SK-N-SH (cell line): ENCODE measurements at regions not wholly inside any gene's neighbourhood (a gene's known extent, or its start where the extent isn't known, plus 50 kb on each side); places are given as distances from the start of the nearest gene placed in this dataset.

Experiments
- CTCF ChIA-PET: fragments of 300-600, 350-600 bp; formaldehyde crosslinking; extraction: SDS; loops from one replicate; lab custom pipeline; 2021; lab: Yijun Ruan, JAX
- POLR2A ChIA-PET: fragments of 350-600 bp; sonication (Branson Sonifier 250); formaldehyde crosslinking; extraction: SDS; loops from one replicate; lab custom pipeline; 2020; ENCODE audit warnings: antibody characterized with exemption, inconsistent platforms; lab: Yijun Ruan, JAX
- DNase-seq: peaks from one replicate; pipeline ENCODE4 v3.0.0; 2012
- H2AFZ ChIP-seq: fragments of 200-600 bp; sonication (generic); 2 replicates; pipeline ENCODE4 v1.8.1; 2016; ENCODE audit warnings: antibody characterized with exemption, mild to moderate bottlenecking, low read depth
- H3F3A ChIP-seq: fragments of 200-600 bp; sonication (generic); replicated peaks from 2 replicates; pipeline ENCODE3; 2016; ENCODE audit warnings: antibody characterized with exemption, mild to moderate bottlenecking; ENCODE audit not compliant: insufficient read depth
- H3K27ac ChIP-seq, 2 experiments: fragments of 200-500 bp in 1 of 2; fragments of 200-600 bp in 1 of 2; sonication (Bioruptor generic) in 1 of 2; sonication (generic), shearing (Covaris generic) in 1 of 2; 2 replicates each; pipeline versions ENCODE4 v1.5.1 to v1.6.1; 2014 to 2016; ENCODE audit warnings: low read depth in 2 of 2, inconsistent platforms in 1 of 2, low read length in 1 of 2, mild to moderate bottlenecking in 1 of 2, mixed read lengths in 1 of 2
- H3K27me3 ChIP-seq: fragments of 200-600 bp; sonication (generic), shearing (Covaris generic); 2 replicates; pipeline ENCODE4 v1.6.1; 2016; ENCODE audit warnings: mixed run types; ENCODE audit not compliant: insufficient read depth
- H3K36me3 ChIP-seq, 2 experiments: fragments of 200-500 bp in 1 of 2; fragments of 200-600 bp in 1 of 2; sonication (Bioruptor generic) in 1 of 2; sonication (generic) in 1 of 2; replicated peaks in 1 of 2; 2 replicates each; pipeline versions ENCODE3 to v1.5.1; 2014 to 2016; ENCODE audit warnings: low read length in 1 of 2, mild to moderate bottlenecking in 1 of 2; ENCODE audit not compliant: insufficient read depth in 2 of 2, control insufficient read depth in 1 of 2
- H3K4me1 ChIP-seq, 2 experiments: fragments of 200-500 bp in 1 of 2; fragments of 200-600 bp in 1 of 2; sonication (Bioruptor generic) in 1 of 2; sonication (generic), shearing (Covaris generic) in 1 of 2; 2 replicates each; pipeline versions ENCODE4 v1.5.1 to v1.6.1; 2014 to 2016; ENCODE audit warnings: low read depth in 1 of 2, low read length in 1 of 2, mixed run types in 1 of 2; ENCODE audit not compliant: insufficient read depth in 2 of 2, control insufficient read depth in 1 of 2
- H3K4me2 ChIP-seq: fragments of 200-600 bp; sonication (generic), shearing (Covaris generic); 2 replicates; pipeline ENCODE4 v1.6.1; 2017; ENCODE audit warnings: mixed run types
- H3K4me3 ChIP-seq, 2 experiments: fragments of 200-500 bp in 1 of 2; fragments of 200-600 bp in 1 of 2; sonication (Bioruptor generic) in 1 of 2; sonication (generic), shearing (Covaris generic) in 1 of 2; 2 replicates each; pipeline versions ENCODE4 v1.5.1 to v1.8.1; 2014 to 2016; ENCODE audit warnings: low read depth in 2 of 2, inconsistent platforms in 1 of 2, low read length in 1 of 2, mild to moderate bottlenecking in 1 of 2, mixed read lengths in 1 of 2, moderate library complexity in 1 of 2
- H3K79me2 ChIP-seq: fragments of 200-600 bp; sonication (generic); 2 replicates; pipeline ENCODE4 v1.8.1; 2017; ENCODE audit warnings: mild to moderate bottlenecking; ENCODE audit not compliant: insufficient read depth
- H3K9ac ChIP-seq: fragments of 200-600 bp; sonication (generic); 2 replicates; pipeline ENCODE4 v1.6.1; 2017; ENCODE audit warnings: mixed run types
- H3K9me2 ChIP-seq: fragments of 200-600 bp; sonication (generic); 2 replicates; pipeline ENCODE4 v1.6.1; 2017; ENCODE audit warnings: mixed run types
- H3K9me3 ChIP-seq: fragments of 200-600 bp; sonication (generic); 2 replicates; pipeline ENCODE4 v1.6.1; 2017; ENCODE audit warnings: mixed run types, mild to moderate bottlenecking, moderate library complexity
- H4K20me1 ChIP-seq: fragments of 200-600 bp; sonication (generic); 2 replicates; pipeline ENCODE4 v1.6.1; 2017; ENCODE audit warnings: mild to moderate bottlenecking, mixed run types; ENCODE audit not compliant: insufficient read depth
- ELF1 ChIP-seq: IDR thresholded peaks from 2 replicates; pipeline ENCODE4 v1.4.0; 2012
- EP300 ChIP-seq, 2 experiments: IDR thresholded peaks; 2 replicates each; pipeline versions ENCODE4 v1.4.0 to v1.6.1; 2012; ENCODE audit warnings: borderline replicate concordance in 1 of 2, low read depth in 1 of 2, low read length in 1 of 2
- EZH2phosphoT487 ChIP-seq: fragments of 200-600 bp; sonication (generic); IDR thresholded peaks from 2 replicates; pipeline ENCODE4 v1.6.1; 2017; ENCODE audit warnings: low read depth, mixed run types, mild to moderate bottlenecking, antibody characterized with exemption, moderate library complexity, borderline replicate concordance
- FOXJ3 ChIP-seq: sonication (generic); formaldehyde crosslinking; IDR thresholded peaks from 2 replicates; pipeline ENCODE4 v1.5.1; 2020; ENCODE audit warnings: mild to moderate bottlenecking, missing genetic modification reagents
- FOXM1 ChIP-seq: IDR thresholded peaks from 2 replicates; pipeline ENCODE4 v1.4.0; 2012; ENCODE audit warnings: low read depth, mild to moderate bottlenecking
- GATA2 ChIP-seq: sonication (generic); formaldehyde crosslinking; IDR thresholded peaks from 2 replicates; pipeline ENCODE4 v1.5.0; 2020; ENCODE audit warnings: mild to moderate bottlenecking, missing genetic modification reagents
- MAX ChIP-seq: IDR thresholded peaks from 2 replicates; pipeline ENCODE4 v1.4.0; 2012; ENCODE audit warnings: low read depth
- MEF2A ChIP-seq: IDR thresholded peaks from 2 replicates; pipeline ENCODE4 v1.4.0; 2012; ENCODE audit warnings: low read depth, borderline replicate concordance
- NFIC ChIP-seq: IDR thresholded peaks from 2 replicates; pipeline ENCODE4 v1.4.0; 2012; ENCODE audit warnings: borderline replicate concordance
- NRF1 ChIP-seq: IDR thresholded peaks from 2 replicates; pipeline ENCODE4 v1.6.1; 2012; ENCODE audit warnings: low read depth, mild to moderate bottlenecking, low read length
- POLR2AphosphoS5 ChIP-seq: IDR thresholded peaks from 2 replicates; pipeline ENCODE4 v1.6.1; 2012; ENCODE audit warnings: low read depth, low read length
- REST ChIP-seq: IDR thresholded peaks from 2 replicates; pipeline ENCODE4 v1.6.1; 2012; ENCODE audit warnings: mild to moderate bottlenecking, low read depth, low read length, moderate library complexity
- RFX5 ChIP-seq: IDR thresholded peaks from 2 replicates; pipeline ENCODE4 v1.6.1; 2012; ENCODE audit warnings: mild to moderate bottlenecking, improper control_type of control experiment, low read length
- RXRA ChIP-seq: IDR thresholded peaks from 2 replicates; pipeline ENCODE4 v1.4.0; 2012; ENCODE audit warnings: low read depth, mild to moderate bottlenecking, borderline replicate concordance
- TAF1 ChIP-seq: IDR thresholded peaks from 2 replicates; pipeline ENCODE4 v1.6.1; 2012; ENCODE audit warnings: low read depth, mild to moderate bottlenecking, low read length, moderate library complexity, borderline replicate concordance
- TCF12 ChIP-seq: IDR thresholded peaks from 2 replicates; pipeline ENCODE4 v1.4.0; 2012
- USF1 ChIP-seq: IDR thresholded peaks from 2 replicates; pipeline ENCODE4 v1.4.0; 2012; ENCODE audit warnings: low read depth, borderline replicate concordance
- YY1 ChIP-seq: IDR thresholded peaks from 2 replicates; pipeline ENCODE4 v1.4.0; 2012; ENCODE audit warnings: low read depth, mild to moderate bottlenecking
- ZBTB33 ChIP-seq: IDR thresholded peaks from 2 replicates; pipeline ENCODE4 v1.4.0; 2012; ENCODE audit warnings: low read depth, borderline replicate concordance
- WGBS: methylation state at CpG from one replicate; pipeline ENCODE4 v1.1.6; 2017; ENCODE audit warnings: low lambda C conversion rate; 5-methylcytosine and 5-hydroxymethylcytosine counted together

DNA sequence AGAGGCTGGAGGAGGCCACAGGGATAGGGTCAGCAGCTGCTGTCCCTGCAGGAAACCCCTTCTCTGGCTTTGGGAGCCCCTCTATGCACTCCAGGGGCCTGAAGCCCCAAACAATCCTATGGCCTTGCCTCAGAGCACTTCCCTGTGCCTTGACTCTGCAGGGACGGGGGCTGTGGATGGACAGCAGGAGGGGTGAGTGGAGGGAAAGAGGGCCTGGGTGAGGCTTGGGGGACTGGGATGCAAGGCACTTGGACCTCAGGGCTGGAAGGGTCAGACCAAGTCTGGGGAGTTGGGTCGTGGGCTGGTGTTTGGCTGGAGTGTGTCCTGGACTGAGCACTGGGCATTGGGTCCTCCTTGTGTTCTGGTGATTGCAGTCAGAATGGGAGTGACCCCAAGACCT is 769.8 kb downstream of the EPHA3 start:
- no peaks in the 10 kb centered on the region for H3K36me3 ChIP-seq
- no peaks in the 10 kb centered on the region for H3K4me1 ChIP-seq
- no peaks in the 10 kb centered on the region for H3K9me3 ChIP-seq
- POLR2A ChIA-PET = no interaction called here
- no peak overlapping the region for H3K27ac ChIP-seq
- TF ChIP-seq USF1 = no peak
- TF ChIP-seq NRF1 = no peak
- TF ChIP-seq RXRA = no peak
- no peak for TF ChIP-seq MEF2A
- TF ChIP-seq MAX = no peak
- TF ChIP-seq EZH2phosphoT487 = no peak
- TF ChIP-seq NFIC = no peak
- no peak for TF ChIP-seq REST
- TF ChIP-seq FOXJ3 (CRISPR knock-in tag) = no peak
- TF ChIP-seq EP300 (IDR thresholded peaks at IDR 0.05; ENCODE audit: borderline replicate concordance in 1 of 2, low read depth in 1 of 2, low read length in 1 of 2) = no peak
- no peak overlapping the region for H3K9ac ChIP-seq
- no peak overlapping the region for H3K4me3 ChIP-seq
- no peak overlapping the region for H3K4me2 ChIP-seq
- no peak for DNase-seq
- H3K27me3 ChIP-seq = no peaks in the 10 kb centered on the region
- CTCF ChIA-PET = no interaction called here
- no peaks in the 10 kb centered on the region for H3F3A ChIP-seq
- no peaks in the 10 kb centered on the region for H4K20me1 ChIP-seq
- no peaks in the 10 kb centered on the region for H3K9me2 ChIP-seq
- no peaks in the 10 kb centered on the region for H3K79me2 ChIP-seq
- WGBS = no CpG with 5 or more reads among the region's 2 CpGs
- no peak overlapping the region for H2AFZ ChIP-seq

- no peaks in the 10 kb centered on the region for H3K79me2 ChIP-seq
- H3K4me1 ChIP-seq = no peaks in the 10 kb centered on the region
- CTCF ChIA-PET = no interaction called here
- no peaks in the 10 kb centered on the region for H3K36me3 ChIP-seq
- no peaks in the 10 kb centered on the region for H4K20me1 ChIP-seq
- POLR2A ChIA-PET = no interaction called here
- H3K9me2 ChIP-seq = no peaks in the 10 kb centered on the region
- H2AFZ ChIP-seq = no peak overlapping the region
- no peaks in the 10 kb centered on the region for H3K27me3 ChIP-seq
- no peak overlapping the region for H3K27ac ChIP-seq
- no peaks in the 10 kb centered on the region for H3F3A ChIP-seq
- H3K4me3 ChIP-seq = no peak overlapping the region
- H3K9me3 ChIP-seq = no peaks in the 10 kb centered on the region; the same call in 1 of the 2 replicates
- DNase-seq = no peak
- no peak overlapping the region for H3K4me2 ChIP-seq
- no peak overlapping the region for H3K9ac ChIP-seq
- TF ChIP-seq POLR2AphosphoS5 (no peak), NRF1 (no peak), FOXJ3 (CRISPR knock-in tag) (no peak), REST (no peak), ELF1 (no peak), TAF1 (no peak), RFX5 (no peak), ZBTB33 (no peak), EZH2phosphoT487 (no peak), GATA2 (no peak), YY1 (no peak), TCF12 (no peak), FOXM1 (no peak)
These were observed 782.0 kb downstream of the EPHA3 start for GRCh38 chr3:89889386-89889785.
